A673 (cell line): ENCODE measurements at regions not wholly inside any gene's neighbourhood (a gene's known extent, or its start where the extent isn't known, plus 50 kb on each side); places are given as distances from the start of the nearest gene placed in this dataset.

ENCODE experiments used
- BruUV-seq: library from RNA; stranded (reverse); fragments of 400-500 nt; replicated peaks from 2 replicates; lab custom pipeline; 2021; lab: Mats Ljungman, UMichigan
- CTCF ChIA-PET: fragments of 300-600 bp; sonication (Branson Sonifier 250); formaldehyde crosslinking; loops from one replicate; lab custom pipeline; 2022; ENCODE audit warnings: antibody characterized with exemption; lab: Charles Lee
- POLR2A ChIA-PET: fragments of 300-600 bp; sonication (Branson Sonifier 250); formaldehyde crosslinking; loops from one replicate; lab custom pipeline; 2022; ENCODE audit warnings: antibody characterized with exemption; ENCODE audit not compliant: low non-redundant PET; lab: Charles Lee
- DNase-seq: peaks from one replicate; pipeline ENCODE4 v3.0.0-alpha.2; 2015; ENCODE audit warnings: low spot score
- H3K27ac ChIP-seq: fragments of 200-600 bp; sonication (generic); 2 replicates; pipeline ENCODE4 v1.5.1; 2016; ENCODE audit warnings: mixed run types, low read depth, mild to moderate bottlenecking, mixed read lengths, antibody characterized with exemption, low read length; ENCODE audit not compliant: poor library complexity, severe bottlenecking
- H3K27me3 ChIP-seq: fragments of 200-600 bp; sonication (generic); replicated peaks from 2 replicates; pipeline ENCODE4 v1.6.1; 2017; ENCODE audit warnings: mixed run types, low read depth, mild to moderate bottlenecking, mixed read lengths, antibody characterized with exemption, low read length; ENCODE audit not compliant: insufficient read depth, poor library complexity
- H3K36me3 ChIP-seq: fragments of 200-600 bp; sonication (generic); 2 replicates; pipeline ENCODE4 v1.6.1; 2016; ENCODE audit warnings: mixed run types, mild to moderate bottlenecking, mixed read lengths, antibody characterized with exemption, low read length; ENCODE audit not compliant: insufficient read depth, poor library complexity, severe bottlenecking
- H3K4me1 ChIP-seq: fragments of 200-600 bp; sonication (generic); 2 replicates; pipeline ENCODE4 v1.6.1; 2017; ENCODE audit warnings: mixed run types, mild to moderate bottlenecking, mixed read lengths, antibody characterized with exemption, low read length; ENCODE audit not compliant: insufficient read depth, poor library complexity, severe bottlenecking
- H3K4me3 ChIP-seq: fragments of 200-600 bp; sonication (generic); 2 replicates; pipeline ENCODE4 v1.5.1; 2016; ENCODE audit warnings: low read depth, mixed run types, mild to moderate bottlenecking, mixed read lengths, low read length; ENCODE audit not compliant: poor library complexity, severe bottlenecking
- H3K9me3 ChIP-seq: fragments of 200-600 bp; sonication (generic); 2 replicates; pipeline ENCODE4 v1.6.1; 2016; ENCODE audit warnings: mixed run types, low read depth, mild to moderate bottlenecking, mixed read lengths, antibody characterized with exemption, low read length; ENCODE audit not compliant: poor library complexity, severe bottlenecking
- EZH2 ChIP-seq: fragments of 200-600 bp; sonication (generic); IDR thresholded peaks from 2 replicates; pipeline ENCODE4 v1.6.1; 2017; ENCODE audit warnings: borderline replicate concordance, low read depth, mild to moderate bottlenecking, mixed read lengths, antibody characterized with exemption, low read length; ENCODE audit not compliant: poor library complexity, severe bottlenecking
- intact Hi-C: fragments of 100-400 bp; cut with micrococcal nuclease; formaldehyde crosslinking; loops from one replicate; pipeline ENCODE4 v1.10.0; 2022; ENCODE audit not compliant: unreplicated experiment
- TF ChIP-seq, protein P1 (sequence below): fragments of 300-800, 200-600 bp; sonication (generic); conservative IDR thresholded peaks from 2 replicates; pipeline ENCODE4 v1.5.1; 2017; ENCODE audit warnings: low read depth, mild to moderate bottlenecking, antibody characterized with exemption, low read length, moderate library complexity, mixed read lengths

DNA sequence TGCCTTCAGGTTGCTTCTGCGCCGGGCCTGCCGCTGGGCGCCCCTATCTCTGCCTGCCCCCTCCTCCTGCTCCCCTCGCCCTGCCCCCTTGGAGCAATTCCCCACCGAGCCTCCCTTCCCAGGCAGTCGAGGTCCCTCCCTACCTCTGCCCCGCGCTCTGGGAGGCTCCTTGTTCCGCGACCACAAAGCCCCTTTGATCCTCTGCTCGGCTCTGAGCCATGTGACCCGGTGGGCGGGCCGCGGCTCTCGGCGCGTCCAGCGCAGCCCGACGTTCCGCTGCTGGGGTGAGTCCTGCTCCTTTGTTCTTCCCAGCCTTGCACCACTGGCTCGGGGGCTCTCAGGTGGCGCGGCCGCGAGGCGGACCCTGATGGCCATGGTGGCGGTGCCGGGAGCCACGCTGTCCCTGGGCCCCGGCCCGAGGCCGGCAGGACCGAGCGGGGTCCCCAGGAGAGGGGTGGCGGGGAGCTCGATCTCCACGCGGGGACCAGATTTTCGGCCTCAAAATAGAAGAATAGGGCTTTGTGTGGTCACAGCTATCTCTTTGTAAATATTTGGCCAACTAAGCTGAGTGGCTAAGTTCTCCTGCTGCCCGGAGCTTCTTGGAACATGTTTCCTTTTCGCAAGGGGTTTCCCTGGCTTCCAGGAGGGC is 310.6 kb downstream of the SEC14L1 start:
- Histone ChIP-seq H3K27ac (peak overlapping the region; percentile 77), H3K27me3 (no peaks in the 10 kb centered on the region), H3K36me3 (no peaks in the 10 kb centered on the region), H3K4me1 (peaks cover 37% of the 10 kb centered on the region), H3K9me3 (no peaks in the 10 kb centered on the region), H3K4me3 (peak overlapping the region; percentile 51)
- ChIA-PET CTCF (interaction anchor here (0.5 kb wide), 1 partner anchor 1081 kb away, joined by 3 read pairs; no protein-coding TSS in a partner anchor), POLR2A (interaction anchor here (1.4 kb wide), 1 partner anchor 21 kb away, joined by 8 read pairs; no protein-coding TSS in a partner anchor)
- TF ChIP-seq EZH2 = no peak
- TF ChIP-seq, protein P1, sequence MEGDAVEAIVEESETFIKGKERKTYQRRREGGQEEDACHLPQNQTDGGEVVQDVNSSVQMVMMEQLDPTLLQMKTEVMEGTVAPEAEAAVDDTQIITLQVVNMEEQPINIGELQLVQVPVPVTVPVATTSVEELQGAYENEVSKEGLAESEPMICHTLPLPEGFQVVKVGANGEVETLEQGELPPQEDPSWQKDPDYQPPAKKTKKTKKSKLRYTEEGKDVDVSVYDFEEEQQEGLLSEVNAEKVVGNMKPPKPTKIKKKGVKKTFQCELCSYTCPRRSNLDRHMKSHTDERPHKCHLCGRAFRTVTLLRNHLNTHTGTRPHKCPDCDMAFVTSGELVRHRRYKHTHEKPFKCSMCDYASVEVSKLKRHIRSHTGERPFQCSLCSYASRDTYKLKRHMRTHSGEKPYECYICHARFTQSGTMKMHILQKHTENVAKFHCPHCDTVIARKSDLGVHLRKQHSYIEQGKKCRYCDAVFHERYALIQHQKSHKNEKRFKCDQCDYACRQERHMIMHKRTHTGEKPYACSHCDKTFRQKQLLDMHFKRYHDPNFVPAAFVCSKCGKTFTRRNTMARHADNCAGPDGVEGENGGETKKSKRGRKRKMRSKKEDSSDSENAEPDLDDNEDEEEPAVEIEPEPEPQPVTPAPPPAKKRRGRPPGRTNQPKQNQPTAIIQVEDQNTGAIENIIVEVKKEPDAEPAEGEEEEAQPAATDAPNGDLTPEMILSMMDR = no peak
- no TSS peak for BruUV-seq
- intact Hi-C loops = no loop called here
- peak; percentile 56 for DNase-seq

DNA sequence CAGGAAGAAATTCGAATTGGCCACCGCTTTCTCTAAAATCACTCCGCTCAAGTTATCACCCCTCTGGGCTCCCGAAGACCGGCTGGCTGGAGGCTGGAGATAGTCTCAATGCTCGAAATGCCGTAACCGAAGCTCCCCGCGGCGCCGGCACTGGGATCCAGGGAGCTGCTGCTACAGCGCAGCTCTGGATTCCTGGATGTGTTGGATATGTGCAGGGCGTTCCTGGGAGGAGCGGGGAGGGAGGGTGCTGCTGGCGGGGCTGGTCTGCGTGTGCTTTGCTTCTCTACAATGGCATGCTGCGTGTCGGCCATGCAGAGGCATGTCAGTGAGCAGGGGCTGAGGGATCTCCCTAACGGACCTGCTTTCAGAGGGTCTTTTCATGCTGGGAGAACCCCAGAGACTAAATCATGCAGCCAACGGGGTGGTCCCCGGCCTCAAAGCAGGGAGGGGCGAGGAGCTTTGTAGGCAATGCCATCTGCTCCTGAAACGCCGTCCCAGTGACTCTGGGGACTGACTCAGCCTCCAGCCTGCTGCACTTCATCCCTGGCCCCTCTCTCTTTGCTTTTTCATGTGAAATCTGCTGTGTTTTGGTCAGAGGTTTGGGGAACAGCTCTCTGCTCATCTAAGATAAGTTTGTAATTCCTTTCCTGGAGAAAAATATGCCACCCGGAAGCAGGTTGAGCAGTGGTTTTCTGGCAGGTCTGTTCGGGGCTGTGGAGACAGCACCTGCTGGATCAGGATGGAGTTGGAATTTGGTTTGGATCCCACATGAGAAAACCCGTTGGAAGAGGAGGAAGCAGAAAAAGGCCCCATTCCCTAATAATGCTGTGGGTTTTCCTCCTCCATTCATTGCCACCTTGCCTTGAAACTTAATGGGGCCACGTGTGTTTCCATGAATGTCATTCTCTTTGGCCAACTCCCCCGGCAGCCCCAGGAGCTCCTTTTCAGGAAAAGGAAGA is 311.4 kb downstream of the SEC14L1 start:
- peak; percentile 76 for DNase-seq
- H3K27me3 ChIP-seq = no peaks in the 10 kb centered on the region
- CTCF ChIA-PET = no interaction called here
- H3K4me1 ChIP-seq = peaks cover 37% of the 10 kb centered on the region
- peak overlapping the region; percentile 51 for H3K4me3 ChIP-seq
- no peaks in the 10 kb centered on the region for H3K9me3 ChIP-seq
- no peaks in the 10 kb centered on the region for H3K36me3 ChIP-seq
- POLR2A ChIA-PET = interaction anchor here (1.4 kb wide), 1 partner anchor 20 kb away, joined by 8 read pairs; no protein-coding TSS in a partner anchor
- intact Hi-C loops = no loop called here
- TF ChIP-seq, protein P1 = no peak
- peak overlapping the region; percentile 77 for H3K27ac ChIP-seq
- BruUV-seq = TSS peak; percentile 43

DNA sequence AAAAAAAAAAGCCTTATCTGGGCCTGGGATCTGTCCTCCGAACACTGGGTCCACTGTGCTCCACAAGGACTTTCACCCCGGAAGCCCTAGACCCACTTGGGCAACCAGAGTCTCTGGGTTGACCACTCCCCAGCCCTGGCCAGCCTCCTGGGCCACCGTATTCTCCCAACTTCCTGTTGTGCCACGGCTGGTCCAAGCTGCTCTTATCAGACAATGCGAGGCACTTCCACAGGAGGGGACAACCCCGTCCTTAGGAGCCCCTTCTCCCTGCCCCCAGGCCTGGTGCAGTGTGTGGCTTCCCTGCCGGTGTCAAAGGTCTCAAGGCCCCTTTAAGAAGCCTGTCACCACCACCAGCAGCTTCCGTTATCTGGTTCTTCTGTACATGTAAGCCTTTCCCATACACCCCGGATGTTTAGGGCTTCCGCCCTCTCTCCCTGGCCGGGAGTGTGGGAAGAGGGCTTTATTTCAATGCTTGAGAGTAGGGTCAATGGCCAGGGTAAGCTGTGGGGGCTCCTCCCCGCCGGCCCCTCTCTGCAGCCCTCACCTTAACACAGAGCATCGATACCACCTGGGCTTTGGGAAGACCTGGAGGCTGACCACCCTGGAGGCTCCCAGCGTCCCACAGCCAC is 313.0 kb downstream of the SEC14L1 start:
- BruUV-seq = no TSS peak
- no peaks in the 10 kb centered on the region for H3K9me3 ChIP-seq
- CTCF ChIA-PET = no interaction called here
- H3K4me3 ChIP-seq = no peak overlapping the region
- H3K27me3 ChIP-seq = no peaks in the 10 kb centered on the region
- intact Hi-C loops = no loop called here
- no peaks in the 10 kb centered on the region for H3K36me3 ChIP-seq
- H3K4me1 ChIP-seq = peaks cover 37% of the 10 kb centered on the region
- POLR2A ChIA-PET = no interaction called here
- H3K27ac ChIP-seq = no peak overlapping the region
- TF ChIP-seq, protein P1 = no peak
- TF ChIP-seq EZH2 = no peak
- DNase-seq = no peak
